CD4-positive, alpha-beta T cell (primary cell): ENCODE measurements at regions not wholly inside any gene's neighbourhood (a gene's known extent, or its start where the extent isn't known, plus 50 kb on each side); places are given as distances from the start of the nearest gene placed in this dataset.

Experiments
- ATAC-seq: fragments of 200-7000 bp; cut with Tn5 transposase; one replicate; pipeline ENCODE4 v1.10.0; 2022; ENCODE audit warnings: mild to moderate bottlenecking; ENCODE audit not compliant: poor library complexity
- CTCF ChIA-PET: fragments of 350-600 bp; sonication (Branson Sonifier 250); formaldehyde crosslinking; loops from one replicate; lab custom pipeline; 2021; ENCODE audit warnings: antibody characterized with exemption, inconsistent platforms; lab: Charles Lee
- POLR2A ChIA-PET: fragments of 350-600 bp; sonication (Branson Sonifier 250); formaldehyde crosslinking; loops from one replicate; lab custom pipeline; 2021; ENCODE audit warnings: antibody characterized with exemption, inconsistent platforms; lab: Charles Lee
- DNase-seq, 14 experiments: peaks; one replicate each; pipeline ENCODE4 v3.0.0-alpha.2; 2013 to 2020; ENCODE audit warnings: mixed read lengths in 2 of 14
- H3K27ac ChIP-seq, 2 donors: one replicate each; pipeline versions ENCODE4 v1.5.1 to v1.7.0; 2013; ENCODE audit warnings: low read length in 2 of 2, low read depth in 1 of 2, mild to moderate bottlenecking in 1 of 2
- H3K27me3 ChIP-seq, 2 experiments: 1 replicate in 1 of 2; 2 replicates in 1 of 2; pipeline versions ENCODE4 v1.6.1 to v1.7.0; 2013; ENCODE audit warnings: low read length in 2 of 2, control low read depth in 1 of 2, mild to moderate bottlenecking in 1 of 2, moderate library complexity in 1 of 2; ENCODE audit not compliant: insufficient read depth in 2 of 2, control insufficient read depth in 1 of 2
- H3K36me3 ChIP-seq: one replicate; pipeline ENCODE4 v1.6.1; 2013; ENCODE audit warnings: low read length, control low read depth; ENCODE audit not compliant: insufficient read depth
- H3K4me1 ChIP-seq: one replicate; pipeline ENCODE4 v1.6.1; 2013; ENCODE audit warnings: low read length, control low read depth; ENCODE audit not compliant: insufficient read depth
- H3K4me3 ChIP-seq: one replicate; pipeline ENCODE4 v1.5.1; 2013; ENCODE audit warnings: mild to moderate bottlenecking, low read length, moderate library complexity
- H3K9me3 ChIP-seq, 2 experiments: 1 replicate in 1 of 2; 2 replicates in 1 of 2; pipeline versions ENCODE4 v1.6.1 to v1.7.0; 2013; ENCODE audit warnings: low read length in 2 of 2, mild to moderate bottlenecking in 2 of 2, control low read depth in 1 of 2, moderate library complexity in 1 of 2; ENCODE audit not compliant: control insufficient read depth in 1 of 2, insufficient read depth in 1 of 2
- H3K27ac Mint-ChIP-seq: one replicate; pipeline ENCODE4 v1.8.0; 2020; ENCODE audit warnings: mixed read lengths
- H3K27me3 Mint-ChIP-seq: one replicate; pipeline ENCODE4 v1.8.0; 2021; ENCODE audit warnings: mixed read lengths
- H3K36me3 Mint-ChIP-seq: one replicate; pipeline ENCODE4 v1.8.0; 2021; ENCODE audit warnings: low read depth, mixed read lengths
- H3K4me1 Mint-ChIP-seq: one replicate; pipeline ENCODE4 v1.8.0; 2021; ENCODE audit warnings: low read depth, mixed read lengths
- H3K4me3 Mint-ChIP-seq: one replicate; pipeline ENCODE4 v1.8.0; 2020; ENCODE audit warnings: mild to moderate bottlenecking, mixed read lengths
- H3K9me3 Mint-ChIP-seq: one replicate; pipeline ENCODE4 v1.8.0; 2020; ENCODE audit warnings: mixed read lengths
- intact Hi-C, 2 experiments: fragments of 100-400 bp; cut with DNase I in 1 of 2; cut with micrococcal nuclease in 1 of 2; formaldehyde crosslinking; loops; one replicate each; pipeline versions ENCODE4 v1.15.1 to v1.9.0; 2023 to 2025; cut with DNase I, micrococcal nuclease
- TF ChIP-seq, protein P1 (sequence below): fragments of 200-600 bp; IDR thresholded peaks from one replicate; pipeline ENCODE4 v1.8.0; 2022; ENCODE audit warnings: antibody characterized with exemption, mild to moderate bottlenecking

DNA sequence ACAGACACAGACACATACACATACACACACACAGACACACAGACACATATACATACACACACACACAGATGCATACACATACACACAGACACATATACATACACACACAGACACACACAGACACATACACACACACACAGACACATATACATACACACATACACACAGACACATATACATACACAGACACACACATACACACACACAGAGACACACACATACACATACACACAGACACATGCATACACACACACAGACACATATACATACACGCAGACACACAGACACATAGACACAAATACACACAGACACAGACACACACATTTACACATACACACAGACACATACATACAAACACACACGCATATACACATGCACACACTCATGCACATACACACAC lies 81.5 kb upstream of the ARL4C start:
- ATAC-seq (no peak), DNase-seq (no peak)
- Histone ChIP-seq H3K27me3 (peaks cover 0 to 3% of the 10 kb centered on the region in 2 experiments), H3K4me1 (no peaks in the 10 kb centered on the region), H3K27ac (no peak overlapping the region), H3K9me3 (no peaks in the 10 kb centered on the region), H3K36me3 (no peaks in the 10 kb centered on the region), H3K4me3 (no peak overlapping the region)
- Mint-ChIP-seq H3K27ac (no peak overlapping the region), H3K4me3 (no peak overlapping the region), H3K9me3 (no peaks in the 10 kb centered on the region), H3K36me3 (no peaks in the 10 kb centered on the region), H3K4me1 (no peaks in the 10 kb centered on the region), H3K27me3 (peaks cover 13% of the 10 kb centered on the region)
- TF ChIP-seq, protein P1, sequence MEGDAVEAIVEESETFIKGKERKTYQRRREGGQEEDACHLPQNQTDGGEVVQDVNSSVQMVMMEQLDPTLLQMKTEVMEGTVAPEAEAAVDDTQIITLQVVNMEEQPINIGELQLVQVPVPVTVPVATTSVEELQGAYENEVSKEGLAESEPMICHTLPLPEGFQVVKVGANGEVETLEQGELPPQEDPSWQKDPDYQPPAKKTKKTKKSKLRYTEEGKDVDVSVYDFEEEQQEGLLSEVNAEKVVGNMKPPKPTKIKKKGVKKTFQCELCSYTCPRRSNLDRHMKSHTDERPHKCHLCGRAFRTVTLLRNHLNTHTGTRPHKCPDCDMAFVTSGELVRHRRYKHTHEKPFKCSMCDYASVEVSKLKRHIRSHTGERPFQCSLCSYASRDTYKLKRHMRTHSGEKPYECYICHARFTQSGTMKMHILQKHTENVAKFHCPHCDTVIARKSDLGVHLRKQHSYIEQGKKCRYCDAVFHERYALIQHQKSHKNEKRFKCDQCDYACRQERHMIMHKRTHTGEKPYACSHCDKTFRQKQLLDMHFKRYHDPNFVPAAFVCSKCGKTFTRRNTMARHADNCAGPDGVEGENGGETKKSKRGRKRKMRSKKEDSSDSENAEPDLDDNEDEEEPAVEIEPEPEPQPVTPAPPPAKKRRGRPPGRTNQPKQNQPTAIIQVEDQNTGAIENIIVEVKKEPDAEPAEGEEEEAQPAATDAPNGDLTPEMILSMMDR = no peak
- POLR2A ChIA-PET = no interaction called here
- CTCF ChIA-PET = interaction anchor here (0.8 kb wide), 1 partner anchor 14 kb away, joined by 3 read pairs; no protein-coding TSS in a partner anchor
- intact Hi-C loops = no loop called here

DNA sequence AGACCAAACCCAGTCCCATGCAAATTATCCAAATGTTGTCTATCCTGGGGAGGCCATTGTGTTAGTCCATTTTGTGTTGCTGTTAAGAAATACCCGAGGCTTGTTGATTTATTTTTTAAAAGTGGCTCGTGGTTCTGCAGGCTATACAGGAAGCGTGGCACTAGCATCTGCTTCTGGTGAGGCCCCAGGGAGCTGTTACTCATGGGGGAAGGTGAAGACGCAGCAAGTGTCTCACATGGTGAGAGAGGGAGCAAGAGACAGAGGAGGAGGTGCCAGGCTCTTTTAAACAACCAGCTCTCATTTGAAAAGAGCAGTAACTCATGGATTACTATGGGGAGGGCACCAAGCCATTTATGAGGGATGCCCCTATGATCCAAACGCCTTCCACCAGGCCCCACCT lies 80.3 kb upstream of the ARL4C start:
- no peak overlapping the region for H3K27ac Mint-ChIP-seq
- ATAC-seq (no peak), DNase-seq (no peak)
- ChIA-PET POLR2A (no interaction called here), CTCF (no interaction called here)
- no peaks in the 10 kb centered on the region for H3K36me3 ChIP-seq
- peaks cover 0 to 9% of the 10 kb centered on the region in 2 experiments for H3K27me3 ChIP-seq
- intact Hi-C loops = no loop called here
- no peak overlapping the region for H3K4me3 ChIP-seq
- H3K4me3 Mint-ChIP-seq = no peak overlapping the region
- peaks cover 9% of the 10 kb centered on the region for H3K27me3 Mint-ChIP-seq
- no peaks in the 10 kb centered on the region for H3K9me3 ChIP-seq
- no peaks in the 10 kb centered on the region for H3K9me3 Mint-ChIP-seq
- H3K4me1 ChIP-seq = no peaks in the 10 kb centered on the region
- no peak overlapping the region for H3K27ac ChIP-seq
- no peaks in the 10 kb centered on the region for H3K36me3 Mint-ChIP-seq
- TF ChIP-seq, protein P1 = no peak
- H3K4me1 Mint-ChIP-seq = no peaks in the 10 kb centered on the region

DNA sequence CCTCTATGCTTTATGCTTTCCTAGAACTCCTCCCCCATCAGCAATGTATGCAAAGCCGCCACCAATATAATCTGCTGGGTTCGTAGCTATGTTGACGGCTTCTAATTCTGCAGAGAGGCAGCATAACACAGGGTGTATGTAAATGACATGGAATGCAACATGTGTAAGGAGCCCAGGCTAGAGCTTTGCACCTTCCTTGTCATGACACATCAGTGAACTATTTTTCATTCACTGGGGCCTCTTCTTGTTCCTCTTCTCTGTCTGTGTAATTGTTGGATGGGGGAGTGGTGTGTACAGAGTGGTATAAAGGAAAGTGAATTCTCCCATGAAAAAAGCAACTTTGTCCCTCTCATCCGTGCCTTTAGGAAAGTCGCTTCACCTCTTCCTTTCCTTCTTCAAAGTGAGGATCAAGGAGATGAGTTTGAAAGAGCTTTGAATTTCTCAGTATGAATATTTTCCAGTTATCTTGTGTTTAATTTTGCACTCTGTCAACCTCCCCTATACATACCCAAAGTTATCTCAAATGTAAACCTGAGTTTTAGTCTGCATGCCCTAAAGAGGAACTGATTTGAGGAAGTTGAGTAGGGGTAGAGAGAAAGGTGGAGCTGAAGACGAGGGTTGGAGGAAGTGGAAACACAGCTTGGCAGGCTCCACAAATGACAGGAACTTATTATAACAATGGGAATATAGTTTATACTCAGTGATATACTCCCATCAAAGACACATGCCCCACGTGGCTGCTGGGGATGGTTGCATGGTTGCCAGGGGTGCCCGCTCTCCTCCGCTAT lies 74.9 kb upstream of the ARL4C start:
- DNase-seq (peak in 3 of 14 experiments; percentile 10 to 22 (median 19)), ATAC-seq (no peak)
- H3K9me3 Mint-ChIP-seq = no peaks in the 10 kb centered on the region
- Histone ChIP-seq H3K4me3 (no peak overlapping the region), H3K27me3 (peaks cover 11 to 12% of the 10 kb centered on the region in 2 experiments), H3K27ac (no peak overlapping the region), H3K4me1 (no peaks in the 10 kb centered on the region), H3K9me3 (no peaks in the 10 kb centered on the region), H3K36me3 (no peaks in the 10 kb centered on the region)
- peaks cover 44% of the 10 kb centered on the region for H3K27me3 Mint-ChIP-seq
- intact Hi-C loops = no loop called here
- no peak overlapping the region for H3K27ac Mint-ChIP-seq
- no peaks in the 10 kb centered on the region for H3K4me1 Mint-ChIP-seq
- no peak overlapping the region for H3K4me3 Mint-ChIP-seq
- no peaks in the 10 kb centered on the region for H3K36me3 Mint-ChIP-seq
- ChIA-PET CTCF (no interaction called here), POLR2A (no interaction called here)
- TF ChIP-seq, protein P1 = no peak
